GM18511 (cell line): ENCODE measurements at regions not wholly inside any gene's neighbourhood (a gene's known extent, or its start where the extent isn't known, plus 50 kb on each side); places are given as distances from the start of the nearest gene placed in this dataset.

ENCODE experiments used
- ATAC-seq: cut with Tn5 transposase; IDR thresholded peaks from one replicate; pipeline ENCODE4 v1.9.1; 2021; ENCODE audit warnings: mild to moderate bottlenecking, moderate library complexity; ENCODE audit not compliant: unreplicated experiment

DNA sequence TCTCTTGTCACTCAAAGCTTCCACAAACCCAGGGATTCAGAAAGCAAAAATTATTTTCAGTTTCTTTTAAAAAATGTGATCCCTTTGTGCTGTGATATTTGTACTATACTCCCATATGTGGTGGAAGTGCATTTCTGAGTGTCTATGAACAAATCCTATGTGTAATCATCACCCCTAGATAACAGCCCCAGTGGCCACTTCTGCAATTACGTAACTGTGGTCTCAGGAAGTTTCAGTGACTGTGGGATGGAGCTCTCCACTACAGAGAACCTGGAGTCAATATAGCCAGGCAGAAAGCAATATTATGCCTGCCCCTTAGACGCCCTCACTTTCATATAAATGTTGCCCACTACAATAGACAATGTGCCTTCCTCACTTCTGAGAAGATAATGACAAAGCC is 1101.7 kb upstream of the GHITM start:
- ATAC-seq, result no peak

DNA sequence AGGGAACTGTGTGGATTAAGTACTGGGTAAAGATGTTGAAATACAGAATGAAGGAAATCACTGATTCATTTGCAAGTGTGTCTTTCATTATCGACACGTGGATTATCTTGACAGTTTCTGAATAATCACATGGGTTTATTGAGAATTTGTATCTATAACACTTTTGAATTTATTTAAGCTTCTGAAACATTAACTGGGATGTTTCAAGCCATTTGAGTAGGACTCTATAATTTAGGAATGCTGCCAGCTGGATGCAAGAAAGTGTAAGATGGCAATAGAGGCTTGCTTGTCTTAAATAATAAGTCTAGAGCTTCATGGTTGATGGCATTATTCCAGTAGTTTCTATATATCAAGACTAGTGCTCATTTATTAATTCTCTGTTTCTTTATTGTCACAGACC is 1100.7 kb upstream of the GHITM start:
- no peak for ATAC-seq

DNA sequence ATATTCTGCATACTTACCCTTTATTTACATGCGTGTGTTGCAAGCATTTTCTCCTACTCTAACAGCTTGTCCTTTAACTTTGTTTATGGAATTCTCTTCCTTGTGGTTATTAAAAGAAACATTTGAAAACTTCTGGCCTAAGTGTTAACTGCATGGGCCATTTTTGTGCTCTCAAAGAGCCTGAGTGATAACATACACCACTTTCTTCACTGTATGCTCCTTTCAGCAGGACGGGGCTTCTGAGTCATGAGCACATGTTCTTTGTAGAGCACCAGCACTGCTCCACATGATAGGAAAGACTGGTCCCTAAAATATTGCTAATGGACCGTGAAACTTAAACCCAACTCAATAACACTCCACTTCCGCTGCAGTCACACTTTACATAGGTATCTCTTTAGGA is 1093.6 kb upstream of the GHITM start:
- no peak for ATAC-seq

GRCh38 chr10:83050815-83051214 is 1088.5 kb upstream of the GHITM start:
- ATAC-seq, result no peak

DNA sequence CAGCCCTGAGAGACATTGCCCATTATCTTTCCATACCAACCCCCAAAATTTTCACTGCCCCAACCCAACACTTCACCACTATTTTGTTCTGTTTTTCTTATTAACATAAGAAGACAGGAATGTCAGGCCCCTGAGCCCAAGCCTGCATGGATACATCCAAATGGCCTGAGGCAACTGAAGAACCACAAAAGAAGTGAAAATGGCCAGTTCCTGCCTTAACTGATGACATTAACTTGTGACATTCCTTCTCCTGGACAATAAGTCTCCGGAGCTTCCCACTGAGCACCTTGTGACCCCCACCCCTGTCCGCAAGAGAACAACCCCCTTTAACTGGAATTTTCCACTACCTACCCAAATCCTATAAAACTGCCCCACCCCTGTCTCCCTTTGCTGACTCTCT is 1076.4 kb upstream of the GHITM start:
- no peak for ATAC-seq

- ATAC-seq, result no peak
Measured at GRCh38 chr10:83073472-83073871, 1065.8 kb upstream of the GHITM start.

GRCh38 chr10:83075016-83075814 is 1064.1 kb upstream of the GHITM start:
- ATAC-seq, result no peak

- no peak for ATAC-seq
Measured at GRCh38 chr10:83075815-83076355, 1063.4 kb upstream of the GHITM start.

- no peak for ATAC-seq
Measured at GRCh38 chr10:83076443-83076842, 1062.9 kb upstream of the GHITM start.

DNA sequence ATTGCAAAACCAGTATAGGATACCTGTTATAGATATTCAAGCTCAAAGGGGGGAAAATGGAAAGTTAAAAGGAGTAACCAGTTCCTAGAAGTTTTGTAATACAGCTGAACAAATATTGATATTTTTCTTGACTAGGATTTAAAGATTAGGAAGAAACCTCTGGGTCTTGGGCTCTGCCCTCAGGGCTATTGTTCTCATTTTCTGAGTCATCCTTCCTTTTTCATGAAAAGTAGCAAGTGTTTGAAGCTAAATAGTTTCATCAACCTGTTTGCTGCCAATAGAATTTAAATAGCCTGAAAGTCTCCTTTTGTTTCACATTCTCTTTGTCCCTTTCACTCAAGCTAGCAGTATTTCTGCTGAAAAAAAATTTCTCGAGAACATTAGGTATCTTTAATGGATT is 1061.1 kb upstream of the GHITM start:
- no peak for ATAC-seq

DNA sequence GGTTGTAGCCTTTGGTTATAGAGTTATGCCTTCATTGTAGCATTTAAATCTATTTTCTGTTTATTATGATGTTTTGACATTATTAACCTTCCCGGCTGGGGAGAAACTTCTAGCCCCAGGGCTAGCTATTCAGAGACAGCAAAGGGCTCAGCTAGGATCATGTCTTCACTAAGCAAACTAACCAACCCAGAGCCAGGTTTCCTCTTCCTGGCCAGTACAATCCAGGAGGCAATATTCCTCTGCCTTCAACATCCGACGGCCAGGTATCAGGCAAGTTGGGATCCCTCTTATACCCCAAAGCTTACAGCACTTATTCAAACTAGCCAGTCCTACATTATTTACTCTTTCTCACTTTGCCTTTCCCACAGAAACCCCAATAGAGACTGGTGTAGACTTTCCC is 1060.7 kb upstream of the GHITM start:
- no peak for ATAC-seq

GRCh38 chr10:83083831-83084230 is 1055.5 kb upstream of the GHITM start:
- no peak for ATAC-seq

GRCh38 chr10:83089335-83089734 is 1050.0 kb upstream of the GHITM start:
- no peak for ATAC-seq

DNA sequence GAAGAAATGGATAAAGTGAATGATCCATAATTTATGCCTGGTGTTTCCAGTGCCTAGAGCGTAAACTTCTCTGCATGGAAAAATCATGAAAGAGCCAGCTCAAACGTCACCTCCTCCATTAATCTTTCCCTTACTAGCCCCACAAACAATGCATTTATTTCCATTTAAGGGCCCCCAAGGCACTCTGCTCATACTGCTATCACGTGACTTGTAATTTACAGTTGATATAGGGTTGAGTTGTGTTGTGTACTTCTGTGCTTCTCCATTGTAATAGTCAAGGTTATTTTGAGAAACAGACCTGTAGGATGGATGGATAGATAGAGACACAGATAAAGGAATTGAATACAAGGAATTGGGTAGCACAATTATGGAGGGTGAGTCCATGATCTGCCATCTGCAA is 1034.7 kb upstream of the GHITM start:
- ATAC-seq, result no peak

DNA sequence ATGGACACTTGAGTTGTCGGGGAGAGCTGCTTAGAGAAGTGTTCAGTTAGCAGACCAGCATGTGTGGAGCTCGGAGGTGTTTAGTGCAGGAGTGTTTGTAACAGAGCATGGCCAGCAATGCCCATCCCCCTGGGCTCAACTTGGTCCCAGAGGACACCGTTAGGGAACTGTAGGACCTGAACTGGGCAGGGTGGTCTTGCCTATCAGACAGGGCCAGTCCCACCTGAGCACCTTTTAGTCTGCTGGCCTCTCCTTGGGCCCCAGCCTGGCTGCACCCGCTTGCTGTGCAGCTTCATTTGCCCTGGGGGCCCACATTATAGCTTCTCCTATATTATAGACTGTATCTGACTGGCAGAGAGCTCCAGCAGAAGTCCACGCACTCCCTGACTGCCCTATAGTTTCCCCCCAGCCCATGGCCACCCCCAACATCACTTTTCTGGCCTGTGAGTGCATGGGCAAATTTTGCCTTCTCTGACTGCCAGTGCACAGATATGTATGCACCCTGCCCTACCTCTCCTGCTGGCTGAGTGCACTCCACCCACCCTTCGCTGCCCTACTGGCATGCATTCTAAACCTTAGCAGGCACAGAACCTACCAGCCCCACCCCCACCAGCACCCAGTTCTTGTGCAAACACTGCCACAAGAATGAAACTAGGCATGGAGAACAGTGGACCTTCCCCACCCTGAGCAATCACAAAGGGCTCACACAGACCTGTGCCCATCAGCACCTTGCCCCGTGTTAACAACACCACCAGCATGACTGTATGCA is 1030.6 kb upstream of the GHITM start:
- no peak for ATAC-seq

DNA sequence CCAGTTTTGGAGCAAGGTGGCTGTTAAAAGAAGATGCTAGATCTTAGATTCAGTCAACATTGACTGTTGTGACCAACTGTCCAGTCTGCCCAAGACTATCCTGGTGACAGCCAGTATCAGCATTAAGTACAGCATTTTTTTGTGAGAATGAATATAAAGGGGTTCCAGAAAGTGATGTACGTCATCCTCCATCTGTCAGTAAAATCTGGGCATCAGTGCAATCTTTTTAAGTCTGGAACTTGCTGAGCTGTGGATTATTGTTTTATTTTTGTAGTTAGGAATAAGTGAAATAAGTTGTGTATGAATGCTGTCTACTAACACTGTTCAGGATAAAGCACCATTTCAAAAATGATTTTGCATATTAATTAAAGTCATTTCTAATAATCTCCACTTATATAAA is 1020.0 kb upstream of the GHITM start:
- ATAC-seq, result no peak

GRCh38 chr10:83122336-83122735 is 1017.0 kb upstream of the GHITM start:
- ATAC-seq, result no peak

DNA sequence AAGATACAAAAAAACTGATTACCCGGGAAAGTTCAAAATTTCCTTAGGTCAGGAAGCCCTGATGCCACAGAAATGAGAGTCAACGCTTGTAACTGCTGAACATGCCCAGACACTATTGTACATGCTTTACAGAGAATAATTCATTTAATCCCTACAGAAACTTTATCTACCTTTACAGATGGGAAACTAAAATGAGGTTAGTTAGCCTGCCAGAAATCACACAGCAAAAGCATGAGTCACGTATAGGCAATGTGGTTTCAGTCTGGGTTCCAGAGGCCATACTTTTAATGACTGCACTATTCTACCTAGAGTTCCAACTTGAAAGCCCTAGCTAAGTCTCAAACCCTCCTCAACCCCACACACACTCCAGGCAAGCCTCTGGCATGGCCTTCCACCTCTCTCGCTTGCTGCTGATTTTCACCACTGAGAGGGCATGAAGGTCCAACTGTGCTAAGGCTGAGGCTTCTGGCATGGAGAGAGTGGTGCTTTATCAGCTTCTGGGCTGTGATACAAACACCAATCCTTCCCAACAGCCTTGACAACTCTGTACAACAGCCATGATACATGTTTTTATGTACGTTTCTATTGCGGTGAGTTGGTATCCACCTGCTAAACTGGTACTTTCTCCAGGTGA is 1011.2 kb upstream of the GHITM start:
- no peak for ATAC-seq

GRCh38 chr10:83140811-83141210 is 998.5 kb upstream of the GHITM start:
- no peak for ATAC-seq

DNA sequence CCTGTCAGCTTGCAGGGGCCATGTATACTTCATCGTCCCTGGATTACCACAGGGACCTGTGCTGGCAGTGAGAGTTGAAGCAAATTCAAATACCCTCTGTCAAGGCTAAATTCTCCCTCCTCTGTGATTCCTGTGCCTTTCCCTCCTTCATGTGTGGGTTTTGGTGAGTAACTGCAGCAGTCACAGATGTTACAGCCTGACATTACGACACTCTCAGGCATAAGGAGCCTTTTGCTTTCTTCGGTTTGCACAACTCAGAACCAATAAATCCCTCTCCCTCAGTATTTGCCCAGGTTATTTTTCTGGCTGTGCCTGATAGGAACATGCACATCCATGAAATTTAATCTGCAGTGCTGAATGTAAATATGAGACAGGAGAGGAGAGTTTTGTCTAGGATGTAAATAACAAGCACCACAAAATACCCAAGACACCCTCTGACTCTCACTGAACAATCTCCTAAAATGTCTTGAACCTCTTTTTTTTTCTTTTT is 997.2 kb upstream of the GHITM start:
- ATAC-seq, result no peak

GRCh38 chr10:83144461-83144860 is 994.8 kb upstream of the GHITM start:
- no peak for ATAC-seq
